IMR-90 (cell line): ENCODE measurements at regions not wholly inside any gene's neighbourhood (a gene's known extent, or its start where the extent isn't known, plus 50 kb on each side); places are given as distances from the start of the nearest gene placed in this dataset.

Source experiments
- ATAC-seq: fragments of 200-7000 bp; cut with Tn5 transposase; 2 replicates; pipeline ENCODE4 v1.9.1; 2020; ENCODE audit warnings: low read depth, mild to moderate bottlenecking, moderate library complexity
- BruUV-seq: library from RNA; stranded (reverse); fragments of 400-500 nt; replicated peaks from 2 replicates; lab custom pipeline; 2021; lab: Mats Ljungman, UMichigan
- CTCF ChIA-PET: fragments of 300-600 bp; formaldehyde crosslinking; extraction: SDS; loops from one replicate; lab custom pipeline; 2021; ENCODE audit warnings: antibody characterized with exemption; lab: Yijun Ruan, JAX
- POLR2A ChIA-PET: fragments of 300-600 bp; sonication (Branson Sonifier 250); formaldehyde crosslinking; loops from one replicate; lab custom pipeline; 2022; ENCODE audit warnings: antibody characterized with exemption; ENCODE audit not compliant: unreplicated experiment; lab: Charles Lee
- DNase-seq: peaks from one replicate; pipeline ENCODE4 v3.0.0; 2013
- H2AFZ ChIP-seq: replicated peaks from 2 replicates; pipeline ENCODE3; 2013; ENCODE audit warnings: low read length, mild to moderate bottlenecking; ENCODE audit not compliant: poor library complexity
- H2AK5ac ChIP-seq: 2 replicates; pipeline ENCODE4 v1.6.1; 2013; ENCODE audit warnings: low read depth, low read length, inconsistent platforms
- H2AK9ac ChIP-seq: replicated peaks from 2 replicates; pipeline ENCODE3; 2013; ENCODE audit warnings: mild to moderate bottlenecking, low read depth, low read length, moderate library complexity; ENCODE audit not compliant: poor library complexity
- H2BK120ac ChIP-seq: 2 replicates; pipeline ENCODE4 v1.6.1; 2013; ENCODE audit warnings: low read depth, low read length, inconsistent platforms
- H2BK15ac ChIP-seq: 3 replicates; pipeline ENCODE4 v1.6.1; 2013; ENCODE audit warnings: low read depth, low read length, inconsistent platforms
- H2BK20ac ChIP-seq: 2 replicates; pipeline ENCODE4 v1.6.1; 2013; ENCODE audit warnings: low read depth, mild to moderate bottlenecking, inconsistent platforms, low read length, moderate library complexity
- H2BK5ac ChIP-seq: 2 replicates; pipeline ENCODE4 v1.6.1; 2013; ENCODE audit warnings: mild to moderate bottlenecking, low read depth, low read length, inconsistent platforms; ENCODE audit not compliant: poor library complexity, severe bottlenecking
- H3K14ac ChIP-seq: replicated peaks from 2 replicates; pipeline ENCODE4 v1.6.1; 2013; ENCODE audit warnings: low read depth, low read length, inconsistent platforms
- H3K18ac ChIP-seq: 2 replicates; pipeline ENCODE4 v1.6.1; 2013; ENCODE audit warnings: low read depth, low read length, control low read depth
- H3K23ac ChIP-seq: 2 replicates; pipeline ENCODE4 v1.6.1; 2013; ENCODE audit warnings: low read depth, low read length, inconsistent platforms
- H3K27ac ChIP-seq: 2 replicates; pipeline ENCODE4 v1.5.1; 2013; ENCODE audit warnings: mild to moderate bottlenecking, control low read depth, low read length; ENCODE audit not compliant: insufficient read depth
- H3K27me3 ChIP-seq: 2 replicates; pipeline ENCODE4 v1.6.1; 2013; ENCODE audit warnings: low read length; ENCODE audit not compliant: control insufficient read depth, insufficient read depth
- H3K36me3 ChIP-seq: 2 replicates; pipeline ENCODE4 v1.6.1; 2013; ENCODE audit warnings: low read length, mixed read lengths; ENCODE audit not compliant: control insufficient read depth, insufficient read depth
- H3K4ac ChIP-seq: 2 replicates; pipeline ENCODE4 v1.6.1; 2013; ENCODE audit warnings: low read depth, low read length, inconsistent platforms
- H3K4me1 ChIP-seq: 2 replicates; pipeline ENCODE4 v1.6.1; 2013; ENCODE audit warnings: low read length, mixed read lengths; ENCODE audit not compliant: control insufficient read depth, insufficient read depth
- H3K4me2 ChIP-seq: 2 replicates; pipeline ENCODE4 v1.6.1; 2013; ENCODE audit warnings: low read depth, mild to moderate bottlenecking, control low read depth, low read length, moderate library complexity
- H3K4me3 ChIP-seq: 2 replicates; pipeline ENCODE4 v1.5.1; 2013; ENCODE audit warnings: low read depth, mild to moderate bottlenecking, control low read depth, low read length, moderate library complexity; ENCODE audit not compliant: insufficient read depth
- H3K56ac ChIP-seq: 2 replicates; pipeline ENCODE4 v1.6.1; 2013; ENCODE audit warnings: low read length, inconsistent platforms; ENCODE audit not compliant: insufficient read depth; ENCODE audit errors: extremely low read depth
- H3K79me1 ChIP-seq, 2 experiments: 2 replicates each; pipeline ENCODE4 v1.6.1; 2013; ENCODE audit warnings: low read length in 2 of 2, inconsistent platforms in 1 of 2, low read depth in 1 of 2
- H3K9ac ChIP-seq: 2 replicates; pipeline ENCODE4 v1.6.1; 2013; ENCODE audit warnings: low read depth, low read length, control low read depth
- H3K9me1 ChIP-seq: 2 replicates; pipeline ENCODE4 v1.6.1; 2013; ENCODE audit warnings: low read length, inconsistent platforms; ENCODE audit not compliant: insufficient read depth
- H3K9me3 ChIP-seq: 2 replicates; pipeline ENCODE4 v1.6.1; 2013; ENCODE audit warnings: low read length; ENCODE audit not compliant: control insufficient read depth, insufficient read depth
- H4K20me1 ChIP-seq: 2 replicates; pipeline ENCODE4 v1.6.1; 2013; ENCODE audit warnings: low read length, inconsistent platforms; ENCODE audit not compliant: insufficient read depth
- H4K5ac ChIP-seq: 2 replicates; pipeline ENCODE4 v1.6.1; 2013; ENCODE audit warnings: mild to moderate bottlenecking, low read depth, low read length, control low read depth
- H4K8ac ChIP-seq, 2 experiments: 2 replicates each; pipeline ENCODE4 v1.6.1; 2013; ENCODE audit warnings: low read depth in 2 of 2, low read length in 2 of 2, control low read depth in 1 of 2, inconsistent platforms in 1 of 2
- H4K91ac ChIP-seq: 2 replicates; pipeline ENCODE4 v1.6.1; 2013; ENCODE audit warnings: low read depth, low read length, inconsistent platforms; ENCODE audit not compliant: insufficient read depth
- CEBPB ChIP-seq: IDR thresholded peaks from 2 replicates; pipeline ENCODE4 v1.6.1; 2012; ENCODE audit warnings: low read depth, low read length, improper control_type of control experiment
- ELK1 ChIP-seq: fragments of 150-350 bp; IDR thresholded peaks from 2 replicates; pipeline ENCODE4 v1.6.1; 2016; ENCODE audit warnings: low read depth, mild to moderate bottlenecking, low read length, moderate library complexity, borderline replicate concordance
- WGBS, 2 experiments: methylation state at CpG; one replicate each; pipeline versions ENCODE4 v1.1.5 to v1.1.7; 2013; ENCODE audit warnings: missing lambda C conversion rate in 2 of 2; ENCODE audit not compliant: insufficient read length in 1 of 2; ENCODE audit errors: extremely low coverage in 2 of 2; 5-methylcytosine and 5-hydroxymethylcytosine counted together
- dilution Hi-C: fragments of 300-500 bp; cut with HindIII; formaldehyde crosslinking; loops from one replicate; pipeline ENCODE4 v1.14.3; 2018; ENCODE audit warnings: low sequenced_read_pairs; ENCODE audit not compliant: unreplicated experiment
- in situ Hi-C: fragments of 300-500 bp; cut with MboI; formaldehyde crosslinking; loops from 3 replicates; pipeline ENCODE4 v1.14.3; 2019; ENCODE audit warnings: low sequenced_read_pairs, inconsistent platforms, mixed read lengths
- intact Hi-C: fragments of 100-400 bp; cut with micrococcal nuclease; formaldehyde crosslinking; loops from 2 replicates; pipeline ENCODE4 v1.10.0; 2022

GRCh38 chr16:63735456-63735855 lies 1386.4 kb downstream of the CDH11 start:
- Histone ChIP-seq H3K4me1 (no peaks in the 10 kb centered on the region), H3K36me3 (no peaks in the 10 kb centered on the region), H2AFZ (no peak overlapping the region), H3K79me1 (no peaks in the 10 kb centered on the region), H3K4ac (no peak overlapping the region), H4K8ac (no peak overlapping the region), H4K91ac (no peak overlapping the region), H3K4me2 (no peak overlapping the region), H2BK120ac (no peak overlapping the region), H3K9me3 (no peaks in the 10 kb centered on the region; the same call in 1 of the 2 replicates), H2BK5ac (no peak overlapping the region), H3K27ac (no peak overlapping the region), H3K27me3 (no peaks in the 10 kb centered on the region), H2BK15ac (no peak overlapping the region), H3K18ac (no peak overlapping the region), H2AK5ac (no peak overlapping the region), H3K9me1 (no peaks in the 10 kb centered on the region), H3K9ac (no peak overlapping the region), H4K20me1 (no peaks in the 10 kb centered on the region), H4K5ac (no peak overlapping the region), H3K56ac (no peak overlapping the region), H3K23ac (no peak overlapping the region), H3K14ac (no peak overlapping the region), H2AK9ac (no peak overlapping the region), H2BK20ac (no peak overlapping the region), H3K4me3 (no peak overlapping the region)
- BruUV-seq: no TSS peak
- peak; percentile 82 for TF ChIP-seq CEBPB
- TF ChIP-seq ELK1: no peak
- DNase-seq (no peak), ATAC-seq (no peak)
- WGBS, 2 experiments: no CpG with 5 or more reads among the region's 1 CpG
- intact Hi-C loops (no loop called here), dilution Hi-C loops (no loop called here), in situ Hi-C loops (no loop called here)
- ChIA-PET CTCF (no interaction called here), POLR2A (no interaction called here)
